VCaP (cell line): ENCODE measurements at regions not wholly inside any gene's neighbourhood (a gene's known extent, or its start where the extent isn't known, plus 50 kb on each side); places are given as distances from the start of the nearest gene placed in this dataset.

Source experiments
- H3K27ac ChIP-seq: fragments of 450-650 bp; 2 replicates; pipeline ENCODE4 v1.5.1; 2017
- TF ChIP-seq, protein P1 (sequence below): fragments of 450-650 bp; conservative IDR thresholded peaks from 2 replicates; pipeline ENCODE4 v1.5.1; 2017; ENCODE audit warnings: mild to moderate bottlenecking, moderate library complexity

DNA sequence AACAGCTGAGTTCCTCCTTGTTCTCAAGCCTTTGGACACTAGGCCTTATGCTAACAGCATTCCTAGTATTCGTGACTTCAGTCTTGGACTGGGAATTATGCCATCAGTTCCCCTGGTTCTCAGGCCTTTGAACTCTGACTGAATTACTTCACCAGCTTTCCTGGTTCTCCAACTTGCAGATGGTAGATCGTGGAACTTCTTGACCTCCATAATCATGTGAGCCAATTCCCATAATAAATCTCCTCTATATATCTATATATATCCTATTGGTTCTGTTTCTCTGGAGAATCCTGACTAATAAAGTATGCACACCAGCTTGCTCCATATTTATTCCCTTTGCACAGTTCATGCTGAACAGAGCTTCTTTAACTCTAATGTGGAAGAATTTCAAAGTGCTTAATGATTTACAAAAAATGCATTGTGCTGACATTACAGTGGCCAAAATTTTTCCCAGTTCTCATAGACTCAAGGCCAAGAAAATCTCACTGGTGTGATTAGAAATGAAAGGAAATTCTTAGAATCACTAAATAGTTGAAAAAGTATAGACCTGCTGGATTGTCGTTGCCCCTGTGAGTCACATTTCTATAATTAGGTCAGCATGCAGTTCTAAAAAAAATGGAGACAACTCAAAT lies 462.9 kb upstream of the ADAMTS5 start:
- peak overlapping the region; percentile 48 for H3K27ac ChIP-seq
- TF ChIP-seq, protein P1, sequence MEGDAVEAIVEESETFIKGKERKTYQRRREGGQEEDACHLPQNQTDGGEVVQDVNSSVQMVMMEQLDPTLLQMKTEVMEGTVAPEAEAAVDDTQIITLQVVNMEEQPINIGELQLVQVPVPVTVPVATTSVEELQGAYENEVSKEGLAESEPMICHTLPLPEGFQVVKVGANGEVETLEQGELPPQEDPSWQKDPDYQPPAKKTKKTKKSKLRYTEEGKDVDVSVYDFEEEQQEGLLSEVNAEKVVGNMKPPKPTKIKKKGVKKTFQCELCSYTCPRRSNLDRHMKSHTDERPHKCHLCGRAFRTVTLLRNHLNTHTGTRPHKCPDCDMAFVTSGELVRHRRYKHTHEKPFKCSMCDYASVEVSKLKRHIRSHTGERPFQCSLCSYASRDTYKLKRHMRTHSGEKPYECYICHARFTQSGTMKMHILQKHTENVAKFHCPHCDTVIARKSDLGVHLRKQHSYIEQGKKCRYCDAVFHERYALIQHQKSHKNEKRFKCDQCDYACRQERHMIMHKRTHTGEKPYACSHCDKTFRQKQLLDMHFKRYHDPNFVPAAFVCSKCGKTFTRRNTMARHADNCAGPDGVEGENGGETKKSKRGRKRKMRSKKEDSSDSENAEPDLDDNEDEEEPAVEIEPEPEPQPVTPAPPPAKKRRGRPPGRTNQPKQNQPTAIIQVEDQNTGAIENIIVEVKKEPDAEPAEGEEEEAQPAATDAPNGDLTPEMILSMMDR: no peak

DNA sequence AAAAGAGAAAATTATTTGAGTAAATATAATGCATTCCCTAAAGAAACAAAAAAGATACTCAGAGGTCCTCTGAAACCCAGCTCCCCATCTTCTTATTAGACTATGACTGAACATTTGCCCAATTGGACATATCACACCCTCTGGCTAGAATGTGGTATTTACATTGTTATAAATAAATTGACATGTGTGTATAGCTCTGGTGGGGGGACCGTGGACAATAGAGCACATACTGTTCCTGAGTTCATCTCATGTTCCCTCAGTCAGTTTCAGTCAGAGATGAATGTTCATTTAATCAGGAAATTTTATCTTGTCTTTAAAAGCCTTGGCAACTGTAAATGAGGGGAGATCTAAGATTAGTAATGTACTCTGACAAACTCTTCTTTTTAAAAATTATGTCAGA lies 459.3 kb upstream of the ADAMTS5 start:
- TF ChIP-seq, protein P1: no peak
- H3K27ac ChIP-seq: 0 out of 2 replicates have a peak overlapping the region, but pooled peaks have one; percentile 4

DNA sequence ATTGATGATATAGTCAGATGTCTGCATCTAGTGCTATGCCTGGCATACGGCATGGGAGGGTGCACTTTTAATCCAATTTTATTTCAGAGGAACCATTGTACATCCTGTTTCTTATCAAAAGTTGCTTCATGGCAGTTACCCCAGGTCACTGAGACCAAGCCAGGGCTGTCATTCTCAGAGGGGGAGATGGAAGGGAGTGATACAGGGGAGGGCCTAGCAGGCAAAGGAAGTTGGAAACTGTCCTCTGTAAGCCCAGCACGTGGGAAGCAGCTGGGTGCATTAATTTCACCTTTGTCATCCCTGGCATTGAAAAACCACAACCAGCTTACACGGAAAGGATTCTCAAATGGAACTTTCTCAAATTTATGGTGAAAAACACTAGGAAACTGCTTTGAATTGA lies 458.7 kb upstream of the ADAMTS5 start:
- TF ChIP-seq, protein P1: no peak
- no peak overlapping the region for H3K27ac ChIP-seq

DNA sequence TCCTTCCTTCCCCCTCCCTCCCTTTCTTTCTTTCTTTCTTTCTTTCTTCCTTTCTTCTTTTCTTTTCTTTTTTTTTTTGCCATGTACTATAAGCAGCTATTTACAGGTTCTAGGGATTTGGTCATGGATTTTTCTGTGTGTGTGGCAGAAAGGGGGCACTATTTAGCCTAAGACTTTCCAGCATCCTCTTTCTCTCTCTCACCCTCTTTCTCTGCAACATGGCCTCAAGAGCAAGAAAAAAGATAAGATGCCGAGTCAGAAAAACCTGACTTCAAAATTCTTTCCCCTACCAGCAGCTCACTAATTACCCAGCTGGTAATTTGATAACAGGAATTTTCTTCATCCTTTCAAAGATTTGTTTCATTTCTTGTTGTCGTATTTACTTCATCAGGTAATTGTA lies 458.3 kb upstream of the ADAMTS5 start:
- no peak overlapping the region for H3K27ac ChIP-seq
- TF ChIP-seq, protein P1: no peak

DNA sequence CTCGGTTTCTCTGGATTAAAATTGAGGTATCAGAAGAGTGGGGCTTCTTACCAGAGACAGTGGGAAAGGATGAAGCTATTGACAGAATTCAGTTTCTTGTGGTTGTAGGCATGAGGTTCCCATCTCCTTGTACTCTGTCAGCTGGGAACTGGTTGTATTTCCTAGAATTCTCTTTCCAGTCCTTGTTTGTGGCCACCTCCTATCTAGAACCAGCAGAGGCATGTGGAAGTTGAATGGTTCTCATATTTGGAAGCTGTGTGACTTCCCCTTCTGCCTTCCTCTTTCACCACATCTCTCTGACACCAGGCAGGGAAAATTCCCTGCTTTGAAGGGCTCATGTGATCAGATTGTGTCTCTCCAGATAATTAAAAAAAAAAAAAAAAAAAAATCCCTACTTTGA lies 457.7 kb upstream of the ADAMTS5 start:
- no peak overlapping the region for H3K27ac ChIP-seq

DNA sequence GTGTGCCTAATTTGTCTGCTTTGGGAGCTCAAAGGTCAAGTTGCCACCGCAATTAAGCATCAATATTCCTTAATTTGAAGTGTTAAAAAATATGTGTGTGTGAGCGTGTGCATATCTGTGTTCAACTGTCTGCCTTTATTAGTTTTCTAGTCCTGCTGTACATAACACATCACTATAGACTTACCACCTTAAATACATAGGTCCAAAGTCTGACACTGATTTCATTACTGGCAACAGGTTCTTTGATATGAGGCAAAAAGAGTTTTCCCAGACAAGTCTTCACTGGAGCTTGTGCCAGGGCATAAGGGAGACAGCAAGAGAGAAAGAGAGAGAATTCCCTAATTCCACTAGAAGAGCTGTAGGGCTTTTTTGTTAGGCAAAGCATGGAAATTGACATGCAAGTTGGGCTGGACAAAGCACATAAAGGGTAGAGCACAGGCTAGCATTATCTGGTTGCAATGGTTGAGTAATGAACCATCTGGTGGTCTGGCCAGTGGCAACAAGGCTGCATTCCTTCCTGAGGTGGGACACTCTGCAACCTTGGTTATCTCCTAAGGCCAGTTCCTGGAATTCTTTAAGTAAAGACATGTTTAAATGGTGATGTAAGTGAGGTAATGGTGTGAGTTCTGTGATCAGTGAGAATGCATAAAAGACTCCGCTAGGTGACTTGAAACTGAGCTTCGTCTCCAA lies 457.2 kb upstream of the ADAMTS5 start:
- H3K27ac ChIP-seq: no peak overlapping the region
- TF ChIP-seq, protein P1: no peak

More for the DNA sequence above, 457.7 kb upstream of the ADAMTS5 start:
- TF ChIP-seq, protein P1: no peak

DNA sequence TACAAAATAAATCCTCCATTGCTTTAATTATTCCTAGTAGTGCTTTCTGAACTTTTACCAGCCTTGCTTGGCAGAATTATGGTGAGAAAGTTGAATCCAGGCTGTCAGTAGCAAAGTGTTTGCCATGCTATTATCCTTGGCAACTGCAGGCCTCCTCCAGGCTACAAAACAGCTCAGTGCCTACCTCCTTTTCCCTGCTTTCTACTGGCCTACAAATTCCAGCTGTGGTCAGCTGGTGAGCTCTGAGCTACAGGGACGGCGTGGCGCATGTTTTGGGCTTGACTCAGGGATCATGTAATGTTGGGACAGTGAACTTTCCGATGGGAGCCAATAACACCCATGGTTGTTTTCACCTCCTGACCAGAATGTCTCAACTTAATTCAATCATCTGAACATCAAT lies 456.1 kb upstream of the ADAMTS5 start:
- TF ChIP-seq, protein P1: no peak
- peak overlapping the region; percentile 6; the same call in 1 of the 2 replicates for H3K27ac ChIP-seq
